ENCODE measurements at regions not wholly inside any gene's neighbourhood (a gene's known extent, or its start where the extent isn't known, plus 50 kb on each side); places are given as distances from the start of the nearest gene placed in this dataset.

DNA sequence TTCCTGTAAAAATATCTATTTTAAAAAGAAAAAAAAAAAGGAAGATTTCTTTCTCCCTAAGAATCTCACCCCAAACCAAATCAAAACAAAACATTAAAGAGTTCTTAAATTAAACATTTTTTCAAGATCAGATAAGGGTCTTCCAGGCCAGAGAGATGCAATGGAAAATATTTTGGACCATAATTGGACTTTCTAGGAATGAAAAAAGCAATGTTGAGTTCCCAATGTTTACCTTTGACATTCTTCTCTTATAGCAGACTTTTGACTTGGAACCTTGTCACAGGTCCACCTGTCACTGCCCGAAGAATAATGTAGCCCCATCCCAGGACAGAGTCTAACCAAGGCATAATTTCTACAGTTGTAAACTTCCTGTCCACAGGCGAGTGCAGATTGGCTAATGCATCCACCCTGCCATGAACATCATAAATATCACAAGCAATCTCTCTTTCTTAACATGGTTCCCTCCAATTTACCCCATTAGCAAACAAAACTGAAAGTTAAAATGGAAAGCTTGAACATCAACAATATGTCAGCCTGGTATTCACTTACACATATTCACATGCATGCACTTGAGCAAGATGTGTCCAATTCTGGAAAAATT, 121.7 kb upstream of the ZNF366 start:
- Mint-ChIP-seq H3K4me3 (ENCODE audit: unreplicated experiment) (no peak overlapping the region), H3K36me3 (ENCODE audit: low read depth, unreplicated experiment) (no peaks in the 10 kb centered on the region), H3K4me1 (ENCODE audit: unreplicated experiment) (no peaks in the 10 kb centered on the region), H3K27me3 (ENCODE audit: unreplicated experiment) (no peaks in the 10 kb centered on the region), H3K9me3 (ENCODE audit: unreplicated experiment) (no peaks in the 10 kb centered on the region), H3K27ac (ENCODE audit: unreplicated experiment) (no peak overlapping the region)
- no peak for DNase-seq (ENCODE audit: low spot score)
- TF ChIP-seq, protein P1, sequence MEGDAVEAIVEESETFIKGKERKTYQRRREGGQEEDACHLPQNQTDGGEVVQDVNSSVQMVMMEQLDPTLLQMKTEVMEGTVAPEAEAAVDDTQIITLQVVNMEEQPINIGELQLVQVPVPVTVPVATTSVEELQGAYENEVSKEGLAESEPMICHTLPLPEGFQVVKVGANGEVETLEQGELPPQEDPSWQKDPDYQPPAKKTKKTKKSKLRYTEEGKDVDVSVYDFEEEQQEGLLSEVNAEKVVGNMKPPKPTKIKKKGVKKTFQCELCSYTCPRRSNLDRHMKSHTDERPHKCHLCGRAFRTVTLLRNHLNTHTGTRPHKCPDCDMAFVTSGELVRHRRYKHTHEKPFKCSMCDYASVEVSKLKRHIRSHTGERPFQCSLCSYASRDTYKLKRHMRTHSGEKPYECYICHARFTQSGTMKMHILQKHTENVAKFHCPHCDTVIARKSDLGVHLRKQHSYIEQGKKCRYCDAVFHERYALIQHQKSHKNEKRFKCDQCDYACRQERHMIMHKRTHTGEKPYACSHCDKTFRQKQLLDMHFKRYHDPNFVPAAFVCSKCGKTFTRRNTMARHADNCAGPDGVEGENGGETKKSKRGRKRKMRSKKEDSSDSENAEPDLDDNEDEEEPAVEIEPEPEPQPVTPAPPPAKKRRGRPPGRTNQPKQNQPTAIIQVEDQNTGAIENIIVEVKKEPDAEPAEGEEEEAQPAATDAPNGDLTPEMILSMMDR (IDR thresholded peaks at IDR 0.05; ENCODE audit: unreplicated experiment), result no peak

DNA sequence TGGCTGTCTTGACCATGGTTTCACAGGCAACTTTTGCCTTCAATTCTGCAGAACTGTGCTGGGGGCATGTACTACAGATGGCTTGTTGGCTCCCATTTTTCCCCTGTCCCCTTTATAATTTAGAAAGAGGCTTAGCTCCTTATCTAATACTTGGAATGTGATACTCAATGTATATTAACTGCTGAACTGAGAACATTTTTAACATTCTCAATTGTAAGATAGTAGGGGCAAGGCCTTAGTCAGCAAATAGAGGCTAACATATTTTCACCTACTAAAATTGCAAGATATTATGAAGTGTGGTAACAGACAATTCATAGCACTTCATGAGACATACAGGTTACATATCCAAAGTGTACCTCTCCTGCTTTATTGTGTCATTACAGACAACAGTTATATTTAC, 118.1 kb upstream of the ZNF366 start:
- TF ChIP-seq, protein P1 (IDR thresholded peaks at IDR 0.05; ENCODE audit: unreplicated experiment), result no peak
- Mint-ChIP-seq H3K36me3 (ENCODE audit: low read depth, unreplicated experiment) (no peaks in the 10 kb centered on the region), H3K4me1 (ENCODE audit: unreplicated experiment) (no peaks in the 10 kb centered on the region), H3K4me3 (ENCODE audit: unreplicated experiment) (no peak overlapping the region), H3K9me3 (ENCODE audit: unreplicated experiment) (no peaks in the 10 kb centered on the region), H3K27ac (ENCODE audit: unreplicated experiment) (no peak overlapping the region), H3K27me3 (ENCODE audit: unreplicated experiment) (no peaks in the 10 kb centered on the region)
- no peak for DNase-seq (ENCODE audit: low spot score)

DNA sequence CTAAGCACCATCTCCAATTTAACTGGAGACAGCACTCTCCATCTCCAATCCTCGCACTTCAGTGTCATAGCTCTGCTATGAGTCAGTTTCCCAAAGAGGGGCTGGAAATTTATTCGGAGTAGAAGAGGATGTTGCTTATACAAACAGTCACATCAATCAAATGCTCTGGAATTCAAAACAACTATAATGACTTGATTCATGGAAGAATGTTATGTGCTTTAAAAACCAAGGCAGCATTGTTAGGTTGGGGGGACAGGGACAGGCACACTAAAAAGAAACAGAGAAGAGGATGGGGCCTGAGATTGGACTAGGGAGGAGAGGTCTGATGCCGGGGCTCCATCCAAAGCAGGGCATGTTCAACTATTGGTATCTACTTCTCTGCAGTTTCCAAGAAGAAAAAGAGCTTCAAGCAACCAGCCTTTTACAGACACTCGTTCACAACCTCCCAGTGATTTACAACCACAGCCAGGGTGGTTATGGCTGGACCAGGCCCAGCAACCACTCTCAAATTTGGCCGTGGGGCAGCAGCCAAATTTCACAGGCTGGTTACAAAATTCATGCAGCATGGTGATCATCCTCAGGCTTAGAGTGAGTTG, 117.5 kb upstream of the ZNF366 start:
- Mint-ChIP-seq H3K27ac (ENCODE audit: unreplicated experiment) (no peak overlapping the region), H3K27me3 (ENCODE audit: unreplicated experiment) (no peaks in the 10 kb centered on the region), H3K4me3 (ENCODE audit: unreplicated experiment) (no peak overlapping the region), H3K36me3 (ENCODE audit: low read depth, unreplicated experiment) (no peaks in the 10 kb centered on the region), H3K4me1 (ENCODE audit: unreplicated experiment) (no peaks in the 10 kb centered on the region), H3K9me3 (ENCODE audit: unreplicated experiment) (no peaks in the 10 kb centered on the region)
- TF ChIP-seq, protein P1 (IDR thresholded peaks at IDR 0.05; ENCODE audit: unreplicated experiment), result no peak
- no peak for DNase-seq (ENCODE audit: low spot score)

DNA sequence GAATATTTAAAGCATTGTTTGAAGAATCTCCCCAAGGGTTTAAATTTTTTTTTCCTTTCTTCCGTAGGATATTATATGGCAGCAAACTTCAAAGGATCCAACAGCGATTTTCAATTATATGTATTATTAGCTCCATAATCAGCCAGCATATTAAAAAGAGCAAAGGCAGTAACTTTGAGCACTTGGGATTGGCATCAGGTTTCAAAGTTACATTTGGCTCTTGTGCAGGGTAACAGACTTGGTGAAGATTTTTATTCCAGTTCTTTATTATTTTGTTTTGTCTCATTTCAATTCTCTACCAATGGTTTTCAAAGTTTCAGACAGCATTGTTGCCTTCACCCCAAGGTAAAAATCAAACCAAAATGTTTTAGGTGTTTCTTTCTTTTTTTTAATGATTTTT, 116.7 kb upstream of the ZNF366 start:
- DNase-seq (ENCODE audit: low spot score), result no peak
- TF ChIP-seq, protein P1 (IDR thresholded peaks at IDR 0.05; ENCODE audit: unreplicated experiment), result no peak
- H3K4me1 Mint-ChIP-seq (ENCODE audit: unreplicated experiment), result no peaks in the 10 kb centered on the region
- H3K27ac Mint-ChIP-seq (ENCODE audit: unreplicated experiment), result no peak overlapping the region
- no peaks in the 10 kb centered on the region for H3K27me3 Mint-ChIP-seq (ENCODE audit: unreplicated experiment)
- H3K4me3 Mint-ChIP-seq (ENCODE audit: unreplicated experiment), result no peak overlapping the region
- no peaks in the 10 kb centered on the region for H3K9me3 Mint-ChIP-seq (ENCODE audit: unreplicated experiment)
- H3K36me3 Mint-ChIP-seq (ENCODE audit: low read depth, unreplicated experiment), result no peaks in the 10 kb centered on the region

DNA sequence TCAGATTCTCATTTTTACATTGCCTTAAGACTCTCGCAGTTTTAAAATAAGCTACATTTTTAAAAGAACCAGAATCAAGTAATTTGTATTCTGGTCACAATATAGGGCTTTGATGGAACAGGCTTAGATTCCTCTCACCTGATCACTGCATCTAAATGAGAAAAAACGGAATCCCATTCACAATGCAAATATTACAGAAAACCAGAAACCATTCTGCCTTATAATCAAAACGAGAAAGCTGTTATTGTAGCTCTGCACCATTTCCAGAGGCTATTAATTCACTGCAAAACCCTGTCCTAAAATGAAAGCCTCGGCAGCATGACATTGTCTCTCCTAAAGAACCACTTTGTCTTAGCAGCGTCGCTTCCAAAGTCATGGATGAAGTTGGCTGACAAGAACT, 116.1 kb upstream of the ZNF366 start:
- TF ChIP-seq, protein P1 (IDR thresholded peaks at IDR 0.05; ENCODE audit: unreplicated experiment), result no peak
- Mint-ChIP-seq H3K27ac (ENCODE audit: unreplicated experiment) (no peak overlapping the region), H3K4me3 (ENCODE audit: unreplicated experiment) (no peak overlapping the region), H3K9me3 (ENCODE audit: unreplicated experiment) (no peaks in the 10 kb centered on the region), H3K4me1 (ENCODE audit: unreplicated experiment) (no peaks in the 10 kb centered on the region), H3K36me3 (ENCODE audit: low read depth, unreplicated experiment) (no peaks in the 10 kb centered on the region), H3K27me3 (ENCODE audit: unreplicated experiment) (no peaks in the 10 kb centered on the region)
- no peak for DNase-seq (ENCODE audit: low spot score)
